ENCODE measurements at regions not wholly inside any gene's neighbourhood (a gene's known extent, or its start where the extent isn't known, plus 50 kb on each side); places are given as distances from the start of the nearest gene placed in this dataset.

DNA sequence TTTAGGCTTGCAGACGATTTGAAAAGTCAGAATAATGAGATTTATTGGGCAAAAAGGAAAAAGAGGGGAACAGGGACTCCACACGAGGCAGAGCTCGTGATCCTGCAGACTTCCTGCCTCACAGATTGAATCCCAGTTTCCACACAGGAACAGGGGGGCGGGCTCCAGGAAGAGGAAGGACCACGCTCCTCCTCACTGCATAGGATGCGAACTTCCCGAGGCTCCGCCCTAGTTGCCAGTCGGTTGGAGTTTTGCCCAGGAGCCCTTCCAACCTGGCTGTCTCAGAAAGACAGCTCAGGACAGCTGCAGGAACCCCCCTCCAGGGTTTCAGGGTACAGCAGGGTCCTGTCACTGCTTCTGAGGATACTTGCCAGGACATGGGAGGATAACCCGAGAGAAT, 488.3 kb upstream of the ADARB2 start:
- Histone ChIP-seq H3K36me3 (no peaks in the 10 kb centered on the region), H3K4me1 (peaks cover 0 to 6% (median 0%) of the 10 kb centered on the region in 4 donors), H3K4me3 (no peak overlapping the region), H3K27ac (no peak overlapping the region), H3K27me3 (no peaks in the 10 kb centered on the region), H3K9me3 (peaks cover 0 to 10% (median 0%) of the 10 kb centered on the region in 4 donors)
- TF ChIP-seq EP300 (IDR thresholded peaks at IDR 0.05), result no peak
- no peak for TF ChIP-seq POLR2A (IDR thresholded peaks at IDR 0.05)
- TF ChIP-seq POLR2AphosphoS5 (IDR thresholded peaks at IDR 0.05), result no peak
- no peak for TF ChIP-seq CTCF (IDR thresholded peaks at IDR 0.05)
- no peak for DNase-seq
- whole genome bisulfite sequencing, 2 donors, result 82 to 83% methylated on average over 10 of the region's 10 CpGs
- intact Hi-C loops (cut with DNase I), result no loop called here

DNA sequence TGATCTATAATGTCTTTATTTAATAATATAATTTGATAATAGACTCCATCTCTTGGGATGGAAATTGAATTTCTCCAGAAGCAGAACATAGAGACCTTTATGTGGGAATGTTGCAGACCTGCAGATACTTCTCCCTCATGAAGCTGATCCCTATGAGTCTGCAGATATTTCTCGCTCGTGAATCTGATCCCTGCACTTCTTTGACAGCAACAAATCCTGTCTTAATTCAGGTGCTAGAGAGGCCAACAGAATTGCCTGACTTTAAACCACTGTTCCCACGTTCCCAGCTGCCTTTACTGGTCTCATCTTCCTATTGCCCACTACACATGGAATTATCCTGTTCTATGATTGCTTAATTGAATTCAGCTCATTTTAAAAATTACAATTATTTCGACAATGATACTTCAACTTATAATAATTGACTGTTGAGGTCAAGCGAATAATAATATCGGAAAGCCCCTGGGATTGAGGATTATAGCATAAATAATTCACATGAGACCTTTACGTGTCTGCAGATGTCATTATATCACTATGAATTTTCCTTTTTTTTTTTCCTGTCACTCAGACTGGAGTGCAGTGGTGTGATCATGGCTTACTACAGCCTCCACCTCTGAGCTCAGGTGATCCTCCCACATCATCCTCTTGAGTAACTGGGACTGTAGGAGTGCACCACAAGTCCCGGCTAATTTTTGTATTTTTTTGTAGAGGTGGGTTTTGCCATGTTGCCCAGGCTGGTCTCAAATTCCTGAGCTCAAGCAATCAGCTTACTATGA, 486.4 kb upstream of the ADARB2 start:
- Histone ChIP-seq H3K36me3 (no peaks in the 10 kb centered on the region), H3K27me3 (no peaks in the 10 kb centered on the region), H3K4me1 (peaks cover 0 to 6% (median 0%) of the 10 kb centered on the region in 4 donors), H3K27ac (no peak overlapping the region), H3K4me3 (no peak overlapping the region), H3K9me3 (peaks cover 0 to 7% (median 0%) of the 10 kb centered on the region in 4 donors)
- TF ChIP-seq POLR2A (IDR thresholded peaks at IDR 0.05) (no peak), POLR2AphosphoS5 (IDR thresholded peaks at IDR 0.05) (no peak), CTCF (IDR thresholded peaks at IDR 0.05) (no peak), EP300 (IDR thresholded peaks at IDR 0.05) (no peak)
- WGBS, 2 donors, result 83% methylated on average over 8 of the region's 8 CpGs
- intact Hi-C loops (cut with DNase I), result no loop called here
- no peak for DNase-seq

- Histone ChIP-seq H3K36me3 (no peaks in the 10 kb centered on the region), H3K27me3 (no peaks in the 10 kb centered on the region), H3K4me3 (no peak overlapping the region), H3K4me1 (peaks cover 0 to 6% (median 0%) of the 10 kb centered on the region in 4 donors), H3K9me3 (peaks cover 0 to 7% (median 0%) of the 10 kb centered on the region in 4 donors), H3K27ac (no peak overlapping the region)
- TF ChIP-seq POLR2AphosphoS5 (IDR thresholded peaks at IDR 0.05), result no peak
- TF ChIP-seq CTCF (IDR thresholded peaks at IDR 0.05), result no peak
- no peak for TF ChIP-seq POLR2A (IDR thresholded peaks at IDR 0.05)
- TF ChIP-seq EP300 (IDR thresholded peaks at IDR 0.05), result no peak
- 88 to 90% methylated on average over 6 of the region's 6 CpGs for WGBS, 2 donors
- intact Hi-C loops (cut with DNase I), result no loop called here
- no peak for DNase-seq
These were observed 485.3 kb upstream of the ADARB2 start for GRCh38 chr10:2222631-2223030.

DNA sequence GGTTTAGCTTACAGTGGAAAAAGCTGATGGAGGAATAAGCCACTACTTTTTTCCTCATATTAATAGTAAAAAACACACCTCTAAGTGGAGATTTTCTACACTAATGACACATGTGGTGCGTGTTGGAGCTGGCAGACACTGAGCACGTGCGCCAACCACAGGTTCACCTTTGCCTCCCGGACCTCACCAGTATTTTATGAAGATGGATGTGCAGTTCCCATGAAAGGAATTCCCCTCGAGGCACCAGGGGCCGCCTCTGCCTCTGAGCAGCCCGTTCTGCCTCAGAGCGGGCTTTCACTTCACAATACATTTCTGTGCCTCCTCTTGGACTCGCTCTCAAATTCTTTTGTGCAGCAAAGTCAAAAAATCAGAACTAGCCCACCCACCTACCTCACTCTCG, 477.5 kb upstream of the ADARB2 start:
- Histone ChIP-seq H3K36me3 (no peaks in the 10 kb centered on the region), H3K27ac (no peak overlapping the region), H3K27me3 (peaks cover 0 to 11% (median 0%) of the 10 kb centered on the region in 3 donors), H3K4me3 (no peak overlapping the region), H3K9me3 (no peaks in the 10 kb centered on the region), H3K4me1 (no peaks in the 10 kb centered on the region)
- TF ChIP-seq EP300 (IDR thresholded peaks at IDR 0.05) (no peak), POLR2AphosphoS5 (IDR thresholded peaks at IDR 0.05) (no peak), POLR2A (IDR thresholded peaks at IDR 0.05) (no peak), CTCF (IDR thresholded peaks at IDR 0.05) (no peak)
- WGBS, 2 donors, result 72 to 74% methylated on average over 10 of the region's 10 CpGs
- DNase-seq, result no peak
- intact Hi-C loops (cut with DNase I), result no loop called here

Measured in sigmoid colon (tissue), 6 donors.